ENCODE measurements at regions not wholly inside any gene's neighbourhood (a gene's known extent, or its start where the extent isn't known, plus 50 kb on each side); places are given as distances from the start of the nearest gene placed in this dataset.

DNA sequence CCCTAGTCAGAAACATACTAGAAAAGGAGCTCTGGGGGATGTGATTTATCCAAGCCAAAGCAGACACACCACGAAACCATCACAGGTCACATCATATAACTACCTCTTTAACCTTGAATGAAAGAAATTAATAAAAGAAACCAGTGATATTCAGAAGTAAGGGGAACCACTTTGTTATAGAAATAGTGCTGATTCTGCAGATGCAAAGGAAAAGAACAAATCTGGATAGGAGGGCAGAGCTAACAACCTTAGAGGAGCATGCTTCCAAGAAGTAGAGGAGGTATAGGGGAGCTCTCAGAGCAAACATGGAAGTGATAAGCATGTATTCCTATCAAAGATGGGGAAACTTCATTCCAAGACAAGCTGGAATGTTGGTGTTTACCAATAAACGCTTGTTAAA is 117.0 kb upstream of the MDM1 start:
- Histone ChIP-seq H3K9me3 (ENCODE audit: insufficient read depth, low read depth, low read length) (no peaks in the 10 kb centered on the region), H3F3A (ENCODE audit: low read depth) (peaks cover 7% of the 10 kb centered on the region), H3K4me1 (ENCODE audit: insufficient read depth, low read length, poor library complexity, severe bottlenecking) (peaks cover 79% of the 10 kb centered on the region), H3K27me3 (ENCODE audit: insufficient read depth, low read length, poor library complexity, severe bottlenecking) (no peaks in the 10 kb centered on the region), H3K9ac (ENCODE audit: low read depth, low read length, poor library complexity, severe bottlenecking) (no peak overlapping the region), H3K4me2 (ENCODE audit: low read depth, low read length, poor library complexity, severe bottlenecking) (no peak overlapping the region), H2AFZ (ENCODE audit: low read length) (no peak overlapping the region), H3K9me2 (replicated peaks; ENCODE audit: low read depth, low read length) (no peaks in the 10 kb centered on the region), H3K4me3 (ENCODE audit: low read length, poor library complexity, severe bottlenecking) (no peak overlapping the region), H3K79me2 (ENCODE audit: insufficient read depth, low read length) (no peaks in the 10 kb centered on the region), H3K36me3 (ENCODE audit: insufficient read depth, low read length) (no peaks in the 10 kb centered on the region), H4K20me1 (ENCODE audit: insufficient read depth, low read length, poor library complexity, severe bottlenecking) (no peaks in the 10 kb centered on the region)
- TF ChIP-seq EZH2phosphoT487 (IDR thresholded peaks at IDR 0.05; ENCODE audit: borderline replicate concordance): no peak

DNA sequence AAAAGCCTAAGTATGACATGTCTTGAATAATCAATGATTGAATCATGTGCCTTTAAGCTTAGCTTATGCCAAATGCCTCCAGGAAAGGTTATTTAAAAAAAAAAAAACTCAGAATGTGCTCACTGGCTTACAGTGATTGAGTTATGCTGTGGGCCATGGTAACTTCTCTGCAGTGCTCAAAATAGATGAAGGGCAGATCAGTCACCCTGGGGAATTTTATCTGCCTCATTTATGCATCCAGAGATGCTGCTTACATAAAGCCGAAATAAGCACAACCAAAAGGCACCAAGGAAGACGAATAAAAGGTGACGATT is 118.7 kb upstream of the MDM1 start:
- H3K4me3 ChIP-seq (ENCODE audit: low read length, poor library complexity, severe bottlenecking): peak overlapping the region; percentile 61
- no peak overlapping the region for H2AFZ ChIP-seq (ENCODE audit: low read length)
- no peaks in the 10 kb centered on the region for H3K79me2 ChIP-seq (ENCODE audit: insufficient read depth, low read length)
- no peaks in the 10 kb centered on the region for H3K9me2 ChIP-seq (replicated peaks; ENCODE audit: low read depth, low read length)
- H4K20me1 ChIP-seq (ENCODE audit: insufficient read depth, low read length, poor library complexity, severe bottlenecking): no peaks in the 10 kb centered on the region
- H3K36me3 ChIP-seq (ENCODE audit: insufficient read depth, low read length): no peaks in the 10 kb centered on the region
- TF ChIP-seq, protein P1, sequence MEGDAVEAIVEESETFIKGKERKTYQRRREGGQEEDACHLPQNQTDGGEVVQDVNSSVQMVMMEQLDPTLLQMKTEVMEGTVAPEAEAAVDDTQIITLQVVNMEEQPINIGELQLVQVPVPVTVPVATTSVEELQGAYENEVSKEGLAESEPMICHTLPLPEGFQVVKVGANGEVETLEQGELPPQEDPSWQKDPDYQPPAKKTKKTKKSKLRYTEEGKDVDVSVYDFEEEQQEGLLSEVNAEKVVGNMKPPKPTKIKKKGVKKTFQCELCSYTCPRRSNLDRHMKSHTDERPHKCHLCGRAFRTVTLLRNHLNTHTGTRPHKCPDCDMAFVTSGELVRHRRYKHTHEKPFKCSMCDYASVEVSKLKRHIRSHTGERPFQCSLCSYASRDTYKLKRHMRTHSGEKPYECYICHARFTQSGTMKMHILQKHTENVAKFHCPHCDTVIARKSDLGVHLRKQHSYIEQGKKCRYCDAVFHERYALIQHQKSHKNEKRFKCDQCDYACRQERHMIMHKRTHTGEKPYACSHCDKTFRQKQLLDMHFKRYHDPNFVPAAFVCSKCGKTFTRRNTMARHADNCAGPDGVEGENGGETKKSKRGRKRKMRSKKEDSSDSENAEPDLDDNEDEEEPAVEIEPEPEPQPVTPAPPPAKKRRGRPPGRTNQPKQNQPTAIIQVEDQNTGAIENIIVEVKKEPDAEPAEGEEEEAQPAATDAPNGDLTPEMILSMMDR (conservative IDR thresholded peaks at IDR 0.05; ENCODE audit: low read length): no peak
- no peak for TF ChIP-seq EZH2phosphoT487 (IDR thresholded peaks at IDR 0.05; ENCODE audit: borderline replicate concordance)
- peaks cover 92% of the 10 kb centered on the region for H3K4me1 ChIP-seq (ENCODE audit: insufficient read depth, low read length, poor library complexity, severe bottlenecking)
- H3F3A ChIP-seq (ENCODE audit: low read depth): peaks cover 7% of the 10 kb centered on the region
- no peaks in the 10 kb centered on the region for H3K9me3 ChIP-seq (ENCODE audit: insufficient read depth, low read depth, low read length)
- no peaks in the 10 kb centered on the region for H3K27me3 ChIP-seq (ENCODE audit: insufficient read depth, low read length, poor library complexity, severe bottlenecking)
- peak overlapping the region; percentile 16 for H3K9ac ChIP-seq (ENCODE audit: low read depth, low read length, poor library complexity, severe bottlenecking)
- H3K4me2 ChIP-seq (ENCODE audit: low read depth, low read length, poor library complexity, severe bottlenecking): peak overlapping the region; percentile 69

DNA sequence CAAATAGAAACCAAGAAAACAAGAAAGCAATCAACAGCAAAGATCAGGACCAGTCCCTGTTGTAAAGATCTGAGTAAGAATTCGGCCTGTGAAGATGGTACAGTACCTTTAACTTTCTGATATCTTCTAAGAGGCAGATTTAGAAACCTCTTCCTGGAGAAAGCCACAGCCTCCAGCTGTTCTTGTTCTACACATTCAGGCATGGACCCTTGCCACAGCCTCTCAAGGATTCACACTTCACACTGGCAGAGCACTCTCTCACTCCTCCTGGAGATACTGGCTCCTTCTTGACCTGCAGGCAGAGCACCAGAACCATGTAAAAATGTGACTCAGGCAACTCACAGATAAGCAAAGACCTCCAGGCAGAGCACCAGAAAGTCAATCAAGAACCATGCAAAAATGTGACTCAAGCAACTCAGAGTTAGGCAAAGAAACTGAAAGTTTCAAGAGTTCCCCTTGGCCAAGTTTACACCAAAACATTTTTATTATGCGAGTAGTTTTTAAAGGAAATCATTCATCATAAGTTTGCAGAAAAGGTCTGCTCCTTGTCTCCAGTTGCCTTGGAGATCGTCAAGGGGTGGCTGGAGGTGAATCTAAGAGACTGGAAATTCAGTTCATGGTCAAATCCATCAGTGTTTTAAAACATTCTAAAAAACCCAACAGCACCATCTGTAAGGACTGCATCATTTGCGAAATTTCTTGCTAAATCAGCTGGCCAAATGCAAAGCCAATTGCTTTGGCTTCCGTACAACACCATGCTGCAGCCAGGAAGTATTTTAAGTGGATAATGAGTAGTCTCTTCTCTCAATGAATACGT is 119.3 kb upstream of the MDM1 start:
- Histone ChIP-seq H3K4me3 (ENCODE audit: low read length, poor library complexity, severe bottlenecking) (peak overlapping the region; percentile 61), H3K9me2 (replicated peaks; ENCODE audit: low read depth, low read length) (no peaks in the 10 kb centered on the region), H3K36me3 (ENCODE audit: insufficient read depth, low read length) (no peaks in the 10 kb centered on the region), H3K4me2 (ENCODE audit: low read depth, low read length, poor library complexity, severe bottlenecking) (peak overlapping the region; percentile 69), H3K9me3 (ENCODE audit: insufficient read depth, low read depth, low read length) (no peaks in the 10 kb centered on the region), H3F3A (ENCODE audit: low read depth) (peaks cover 7% of the 10 kb centered on the region), H3K4me1 (ENCODE audit: insufficient read depth, low read length, poor library complexity, severe bottlenecking) (peaks cover 92% of the 10 kb centered on the region), H3K9ac (ENCODE audit: low read depth, low read length, poor library complexity, severe bottlenecking) (peak overlapping the region; percentile 16), H3K27me3 (ENCODE audit: insufficient read depth, low read length, poor library complexity, severe bottlenecking) (no peaks in the 10 kb centered on the region), H3K79me2 (ENCODE audit: insufficient read depth, low read length) (no peaks in the 10 kb centered on the region), H4K20me1 (ENCODE audit: insufficient read depth, low read length, poor library complexity, severe bottlenecking) (no peaks in the 10 kb centered on the region), H2AFZ (ENCODE audit: low read length) (no peak overlapping the region)
- TF ChIP-seq EZH2phosphoT487 (IDR thresholded peaks at IDR 0.05; ENCODE audit: borderline replicate concordance): no peak
- TF ChIP-seq, protein P1 (conservative IDR thresholded peaks at IDR 0.05; ENCODE audit: low read length): no peak

Data from Loucy (cell line).